ENCODE measurements at regions not wholly inside any gene's neighbourhood (a gene's known extent, or its start where the extent isn't known, plus 50 kb on each side); places are given as distances from the start of the nearest gene placed in this dataset.

- intact Hi-C loops (cut with DNase I): no loop called here
- Histone ChIP-seq H3K4me3 (ENCODE audit: low read length) (no peak overlapping the region), H3K27ac (ENCODE audit: low read length) (no peak overlapping the region), H3K9me3 (ENCODE audit: control insufficient read depth, low read length) (no peaks in the 10 kb centered on the region), H3K4me1 (ENCODE audit: control insufficient read depth, insufficient read depth, low read length) (no peaks in the 10 kb centered on the region), H3K27me3 (ENCODE audit: control insufficient read depth, insufficient read depth) (no peaks in the 10 kb centered on the region)
- DNase-seq (no peak), ATAC-seq (no peak)
- WGBS: 71% methylated on average over 3 of the region's 3 CpGs
These were observed 336.0 kb downstream of the SUCLA2 start for GRCh38 chr13:47665043-47665442.

GRCh38 chr13:47661076-47661475, 340.0 kb downstream of the SUCLA2 start:
- ATAC-seq (no peak), DNase-seq (no peak)
- H3K27me3 ChIP-seq (ENCODE audit: control insufficient read depth, insufficient read depth): no peaks in the 10 kb centered on the region
- no peak overlapping the region for H3K27ac ChIP-seq (ENCODE audit: low read length)
- WGBS: 66% methylated on average over 4 of the region's 4 CpGs
- no peak overlapping the region for H3K4me3 ChIP-seq (ENCODE audit: low read length)
- no peaks in the 10 kb centered on the region for H3K4me1 ChIP-seq (ENCODE audit: control insufficient read depth, insufficient read depth, low read length)
- no peaks in the 10 kb centered on the region for H3K9me3 ChIP-seq (ENCODE audit: control insufficient read depth, low read length)
- intact Hi-C loops (cut with DNase I): no loop called here

DNA sequence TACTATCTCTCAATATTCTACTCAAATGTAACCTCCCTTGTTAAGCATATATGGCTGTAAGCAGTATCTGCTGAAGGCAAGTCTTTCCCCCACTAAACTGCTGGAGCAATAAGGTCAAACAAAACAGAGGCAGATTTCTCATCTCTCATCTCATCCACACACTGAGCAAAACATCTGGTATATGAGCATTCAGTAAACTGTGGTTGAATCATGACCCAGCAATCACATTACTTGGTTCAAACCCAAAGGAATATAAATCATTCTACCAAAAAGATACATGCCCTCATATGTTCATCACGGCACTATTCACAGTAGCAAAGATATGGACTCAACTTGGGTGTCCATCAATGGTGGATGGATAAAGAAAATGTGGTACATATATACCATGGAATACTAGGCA, 344.4 kb downstream of the SUCLA2 start:
- Histone ChIP-seq H3K9me3 (ENCODE audit: control insufficient read depth, low read length) (no peaks in the 10 kb centered on the region), H3K4me1 (ENCODE audit: control insufficient read depth, insufficient read depth, low read length) (no peaks in the 10 kb centered on the region), H3K4me3 (ENCODE audit: low read length) (no peak overlapping the region), H3K27ac (ENCODE audit: low read length) (no peak overlapping the region), H3K27me3 (ENCODE audit: control insufficient read depth, insufficient read depth) (no peaks in the 10 kb centered on the region)
- WGBS: 78% methylated on average over 1 of the region's 1 CpG
- intact Hi-C loops (cut with DNase I): no loop called here
- ATAC-seq: no peak
- DNase-seq: no peak

DNA sequence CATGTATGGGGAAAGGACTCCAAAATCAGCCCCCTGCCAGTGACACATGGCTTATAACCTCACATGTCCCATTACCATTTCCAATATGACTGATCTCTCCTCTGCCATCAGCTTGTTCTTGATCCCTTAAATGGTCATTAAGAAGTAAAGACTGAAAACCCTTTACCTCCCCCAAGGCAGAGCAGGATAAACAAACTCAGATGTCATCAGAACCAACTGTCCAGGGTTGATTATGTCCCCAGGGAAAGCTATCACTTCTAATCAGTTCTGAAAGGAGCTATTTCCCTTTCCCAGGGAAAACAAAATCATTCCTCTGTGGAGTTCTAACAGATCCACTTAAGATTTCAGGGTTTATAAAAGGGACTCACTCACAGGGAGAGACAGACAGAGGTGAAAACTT, 350.9 kb downstream of the SUCLA2 start:
- Histone ChIP-seq H3K4me3 (ENCODE audit: low read length) (no peak overlapping the region), H3K27ac (ENCODE audit: low read length) (no peak overlapping the region), H3K27me3 (ENCODE audit: control insufficient read depth, insufficient read depth) (no peaks in the 10 kb centered on the region), H3K9me3 (ENCODE audit: control insufficient read depth, low read length) (no peaks in the 10 kb centered on the region), H3K4me1 (ENCODE audit: control insufficient read depth, insufficient read depth, low read length) (no peaks in the 10 kb centered on the region)
- DNase-seq (no peak), ATAC-seq (no peak)
- intact Hi-C loops (cut with DNase I): no loop called here

GRCh38 chr13:47647001-47647400, 354.1 kb downstream of the SUCLA2 start:
- Histone ChIP-seq H3K4me3 (ENCODE audit: low read length) (no peak overlapping the region), H3K9me3 (ENCODE audit: control insufficient read depth, low read length) (no peaks in the 10 kb centered on the region), H3K27me3 (ENCODE audit: control insufficient read depth, insufficient read depth) (no peaks in the 10 kb centered on the region), H3K4me1 (ENCODE audit: control insufficient read depth, insufficient read depth, low read length) (no peaks in the 10 kb centered on the region), H3K27ac (ENCODE audit: low read length) (no peak overlapping the region)
- ATAC-seq (no peak), DNase-seq (no peak)
- intact Hi-C loops (cut with DNase I): no loop called here

DNA sequence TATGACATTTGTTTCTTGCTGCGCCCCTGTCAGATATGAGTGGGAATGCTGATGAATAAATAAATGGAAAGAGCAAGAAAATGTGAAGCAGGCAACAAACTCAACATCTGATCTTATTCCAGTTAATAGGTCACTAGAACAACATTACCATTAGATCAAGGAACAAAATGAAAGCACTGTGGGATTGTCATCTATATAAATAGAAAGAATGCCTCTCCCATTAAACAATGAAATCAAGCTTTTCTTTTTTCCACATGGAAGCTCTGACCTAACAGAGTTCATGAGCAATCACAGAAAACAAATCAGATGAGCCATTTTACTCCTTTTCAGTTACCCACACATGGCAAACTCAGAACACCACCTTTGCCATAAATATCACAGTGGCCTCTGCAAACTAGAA, 354.8 kb downstream of the SUCLA2 start:
- no peak for ATAC-seq
- H3K4me1 ChIP-seq (ENCODE audit: control insufficient read depth, insufficient read depth, low read length): no peaks in the 10 kb centered on the region
- H3K27ac ChIP-seq (ENCODE audit: low read length): no peak overlapping the region
- H3K27me3 ChIP-seq (ENCODE audit: control insufficient read depth, insufficient read depth): no peaks in the 10 kb centered on the region
- no peaks in the 10 kb centered on the region for H3K9me3 ChIP-seq (ENCODE audit: control insufficient read depth, low read length)
- WGBS: 83% methylated on average over 1 of the region's 1 CpG
- no peak overlapping the region for H3K4me3 ChIP-seq (ENCODE audit: low read length)
- intact Hi-C loops (cut with DNase I): no loop called here
- DNase-seq: no peak

DNA sequence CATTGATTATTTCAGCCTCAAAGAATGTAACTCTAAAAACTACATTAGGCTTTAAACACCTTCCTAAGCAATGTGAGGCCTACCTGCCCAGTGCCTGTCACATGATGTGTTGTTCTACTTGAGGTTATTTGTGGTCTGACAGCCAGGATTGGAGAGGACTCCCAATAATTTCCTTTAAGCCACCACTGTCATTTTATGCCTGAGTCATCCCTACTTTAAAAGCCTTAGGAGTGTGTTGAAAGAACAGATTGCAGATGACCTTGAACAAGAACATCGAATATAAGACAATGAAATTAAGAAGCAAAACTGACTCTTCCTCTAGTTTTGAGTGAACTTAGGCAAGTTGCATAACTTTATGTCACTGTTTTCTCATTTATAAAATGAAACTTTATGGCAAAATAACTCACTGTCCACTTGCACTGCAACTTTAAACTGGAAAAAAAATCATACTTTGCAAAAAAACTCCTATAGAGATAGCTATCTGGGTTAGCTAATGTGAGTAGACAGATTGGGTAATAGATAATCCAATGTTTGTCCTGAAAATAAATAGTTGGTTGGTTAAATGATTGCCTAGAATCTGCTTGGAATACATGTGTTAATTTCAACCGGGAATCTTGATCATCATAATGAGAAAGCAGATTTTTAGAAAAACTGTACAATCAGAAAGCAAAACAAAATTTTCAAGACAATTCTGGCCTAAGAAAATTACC, 361.2 kb downstream of the SUCLA2 start:
- 80% methylated on average over 2 of the region's 2 CpGs for WGBS

DNA sequence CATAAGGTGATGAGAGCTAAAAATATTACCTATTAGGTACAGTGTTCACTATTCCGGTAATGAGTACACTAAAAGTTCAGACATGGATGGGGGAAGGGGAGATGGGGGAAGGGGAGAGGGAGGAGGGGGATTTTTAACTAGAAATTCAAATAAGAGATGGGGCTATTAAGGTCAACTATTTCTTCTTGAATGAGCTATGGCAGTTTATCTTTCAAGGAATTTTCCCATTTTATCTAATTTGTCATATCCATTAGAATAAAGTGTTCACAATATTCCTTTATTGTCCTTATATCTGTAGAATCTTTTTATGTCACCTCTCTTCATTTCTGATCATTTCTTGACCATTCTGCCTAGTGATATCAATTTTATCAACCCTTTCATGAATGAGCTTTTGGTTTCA, 362.4 kb downstream of the SUCLA2 start:
- no peaks in the 10 kb centered on the region for H3K27me3 ChIP-seq (ENCODE audit: control insufficient read depth, insufficient read depth)
- DNase-seq: no peak
- H3K4me3 ChIP-seq (ENCODE audit: low read length): no peak overlapping the region
- intact Hi-C loops (cut with DNase I): no loop called here
- H3K9me3 ChIP-seq (ENCODE audit: control insufficient read depth, low read length): no peaks in the 10 kb centered on the region
- H3K27ac ChIP-seq (ENCODE audit: low read length): no peak overlapping the region
- ATAC-seq: no peak
- 83% methylated on average over 1 of the region's 1 CpG for WGBS
- no peaks in the 10 kb centered on the region for H3K4me1 ChIP-seq (ENCODE audit: control insufficient read depth, insufficient read depth, low read length)

More for the DNA sequence above, 361.2 kb downstream of the SUCLA2 start:
- DNase-seq (no peak), ATAC-seq (no peak)
- no peaks in the 10 kb centered on the region for H3K27me3 ChIP-seq (ENCODE audit: control insufficient read depth, insufficient read depth)
- intact Hi-C loops (cut with DNase I): no loop called here
- no peak overlapping the region for H3K4me3 ChIP-seq (ENCODE audit: low read length)
- no peaks in the 10 kb centered on the region for H3K4me1 ChIP-seq (ENCODE audit: control insufficient read depth, insufficient read depth, low read length)
- H3K9me3 ChIP-seq (ENCODE audit: control insufficient read depth, low read length): no peaks in the 10 kb centered on the region
- no peak overlapping the region for H3K27ac ChIP-seq (ENCODE audit: low read length)

DNA sequence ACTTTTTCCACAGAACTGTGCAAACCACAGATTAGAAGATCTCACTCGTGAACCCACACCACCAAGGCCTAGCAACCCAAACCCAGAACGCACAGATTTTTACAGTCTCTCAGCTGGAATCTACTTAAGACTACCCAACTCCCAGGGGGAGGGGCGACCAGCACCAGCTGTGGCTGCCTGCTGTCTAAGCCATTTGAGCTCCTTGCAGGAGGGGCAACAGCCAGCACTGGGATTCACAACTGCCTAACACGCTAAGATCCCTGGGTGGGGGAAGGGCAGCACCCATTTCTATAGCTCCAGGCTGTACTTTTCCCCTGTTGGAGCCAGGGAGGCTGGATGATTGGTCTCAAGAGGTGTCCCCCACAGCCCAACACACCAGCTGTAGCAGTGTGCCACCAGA, 368.8 kb downstream of the SUCLA2 start:
- intact Hi-C loops (cut with DNase I): no loop called here
- Histone ChIP-seq H3K27me3 (ENCODE audit: control insufficient read depth, insufficient read depth) (no peaks in the 10 kb centered on the region), H3K4me1 (ENCODE audit: control insufficient read depth, insufficient read depth, low read length) (no peaks in the 10 kb centered on the region), H3K27ac (ENCODE audit: low read length) (no peak overlapping the region), H3K4me3 (ENCODE audit: low read length) (no peak overlapping the region), H3K9me3 (ENCODE audit: control insufficient read depth, low read length) (no peaks in the 10 kb centered on the region)
- DNase-seq: no peak
- 44% methylated on average over 4 of the region's 4 CpGs for WGBS
- ATAC-seq: no peak

DNA sequence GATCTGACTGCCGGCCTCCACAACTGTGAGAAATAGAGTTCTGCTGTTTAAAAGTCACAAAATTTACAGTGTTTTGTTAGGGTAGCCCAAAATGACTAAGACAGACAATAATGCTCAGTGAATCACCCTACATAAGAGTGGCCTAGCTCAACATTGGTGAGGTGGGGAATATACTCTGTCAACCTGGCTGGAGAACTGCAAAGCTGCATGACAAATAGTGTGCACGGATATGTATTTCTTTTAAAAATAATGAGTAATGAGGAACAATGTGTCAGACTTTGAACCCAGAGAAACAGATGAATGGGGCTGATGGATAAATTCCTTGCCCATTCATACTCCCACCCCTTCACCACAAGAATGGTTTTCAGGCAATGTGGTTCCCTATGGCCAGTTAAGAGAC, 372.4 kb downstream of the SUCLA2 start:
- no peak for DNase-seq
- intact Hi-C loops (cut with DNase I): no loop called here
- no peaks in the 10 kb centered on the region for H3K9me3 ChIP-seq (ENCODE audit: control insufficient read depth, low read length)
- no peak for ATAC-seq
- WGBS: 79% methylated on average over 2 of the region's 2 CpGs
- no peaks in the 10 kb centered on the region for H3K27me3 ChIP-seq (ENCODE audit: control insufficient read depth, insufficient read depth)
- no peaks in the 10 kb centered on the region for H3K4me1 ChIP-seq (ENCODE audit: control insufficient read depth, insufficient read depth, low read length)
- H3K27ac ChIP-seq (ENCODE audit: low read length): no peak overlapping the region
- H3K4me3 ChIP-seq (ENCODE audit: low read length): no peak overlapping the region

DNA sequence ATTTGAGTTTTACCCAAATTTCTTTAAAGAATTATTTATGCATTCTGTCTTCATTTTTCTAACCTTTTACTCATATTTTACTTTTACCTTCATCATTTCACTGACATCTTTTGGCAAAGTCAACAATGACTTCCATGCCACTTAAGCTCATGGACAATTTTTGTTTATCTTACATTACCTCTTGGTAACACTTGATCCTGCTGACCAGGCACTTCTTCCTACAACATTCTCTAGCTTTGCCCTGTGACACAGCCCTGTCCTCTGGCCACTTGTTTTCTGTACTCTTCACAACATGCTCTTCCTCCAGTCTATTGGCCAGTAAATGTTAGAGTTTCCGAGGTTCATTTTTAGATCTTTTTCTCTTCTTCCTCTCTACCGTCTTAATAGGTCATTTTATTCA, 377.2 kb downstream of the SUCLA2 start:
- ATAC-seq (no peak), DNase-seq (no peak)
- no peak overlapping the region for H3K4me3 ChIP-seq (ENCODE audit: low read length)
- no peaks in the 10 kb centered on the region for H3K27me3 ChIP-seq (ENCODE audit: control insufficient read depth, insufficient read depth)
- no peaks in the 10 kb centered on the region for H3K4me1 ChIP-seq (ENCODE audit: control insufficient read depth, insufficient read depth, low read length)
- peaks cover 2% of the 10 kb centered on the region for H3K9me3 ChIP-seq (ENCODE audit: control insufficient read depth, low read length)
- 88% methylated on average over 2 of the region's 2 CpGs for WGBS
- no peak overlapping the region for H3K27ac ChIP-seq (ENCODE audit: low read length)
- intact Hi-C loops (cut with DNase I): no loop called here

- Histone ChIP-seq H3K9me3 (ENCODE audit: control insufficient read depth, low read length) (peaks cover 7% of the 10 kb centered on the region), H3K4me3 (ENCODE audit: low read length) (no peak overlapping the region), H3K27ac (ENCODE audit: low read length) (no peak overlapping the region), H3K27me3 (ENCODE audit: control insufficient read depth, insufficient read depth) (no peaks in the 10 kb centered on the region), H3K4me1 (ENCODE audit: control insufficient read depth, insufficient read depth, low read length) (no peaks in the 10 kb centered on the region)
- DNase-seq (no peak), ATAC-seq (no peak)
- WGBS: 52% methylated on average over 1 of the region's 1 CpG
- intact Hi-C loops (cut with DNase I): no loop called here
These were observed 379.1 kb downstream of the SUCLA2 start for GRCh38 chr13:47621931-47622330.

Measured in right cardiac atrium (tissue), 5 donors.